CD4-positive, alpha-beta T cell treated with Interleukin-21 for 1 hour (primary cell): ENCODE measurements at regions not wholly inside any gene's neighbourhood (a gene's known extent, or its start where the extent isn't known, plus 50 kb on each side); places are given as distances from the start of the nearest gene placed in this dataset.
"Not testable (repeated sequence)": the region's sequence is repeated elsewhere in the genome, so short reads cannot be mapped to it uniquely, and the experiment has no call there.

Source experiments
- DNase-seq: peaks from one replicate; pipeline ENCODE4 v3.0.0-alpha.2; 2020

- DNase-seq: not testable (repeated sequence)
Observed at GRCh38 chr5:102154791-102155605, 141.1 kb downstream of the SLCO4C1 start.

DNA sequence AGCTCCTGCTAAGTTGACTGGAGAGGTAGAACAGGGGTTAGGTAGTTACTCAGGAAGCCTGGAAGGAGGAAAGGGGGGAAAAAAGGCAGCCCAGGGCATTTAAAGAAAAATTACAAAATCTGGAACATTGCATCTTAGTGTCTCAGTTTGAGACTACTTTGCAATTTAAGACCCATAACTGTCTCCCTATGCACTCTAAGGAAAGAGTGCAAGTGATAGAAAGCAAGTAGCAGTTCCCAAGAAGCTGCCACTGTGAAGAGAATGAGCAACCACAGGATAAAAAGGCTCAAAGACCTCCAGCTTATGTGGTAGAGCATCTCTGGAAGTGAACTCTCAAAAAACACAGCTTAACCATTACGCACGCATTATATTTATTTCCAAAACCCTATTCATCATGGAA, 141.8 kb downstream of the SLCO4C1 start:
- DNase-seq: no peak

DNA sequence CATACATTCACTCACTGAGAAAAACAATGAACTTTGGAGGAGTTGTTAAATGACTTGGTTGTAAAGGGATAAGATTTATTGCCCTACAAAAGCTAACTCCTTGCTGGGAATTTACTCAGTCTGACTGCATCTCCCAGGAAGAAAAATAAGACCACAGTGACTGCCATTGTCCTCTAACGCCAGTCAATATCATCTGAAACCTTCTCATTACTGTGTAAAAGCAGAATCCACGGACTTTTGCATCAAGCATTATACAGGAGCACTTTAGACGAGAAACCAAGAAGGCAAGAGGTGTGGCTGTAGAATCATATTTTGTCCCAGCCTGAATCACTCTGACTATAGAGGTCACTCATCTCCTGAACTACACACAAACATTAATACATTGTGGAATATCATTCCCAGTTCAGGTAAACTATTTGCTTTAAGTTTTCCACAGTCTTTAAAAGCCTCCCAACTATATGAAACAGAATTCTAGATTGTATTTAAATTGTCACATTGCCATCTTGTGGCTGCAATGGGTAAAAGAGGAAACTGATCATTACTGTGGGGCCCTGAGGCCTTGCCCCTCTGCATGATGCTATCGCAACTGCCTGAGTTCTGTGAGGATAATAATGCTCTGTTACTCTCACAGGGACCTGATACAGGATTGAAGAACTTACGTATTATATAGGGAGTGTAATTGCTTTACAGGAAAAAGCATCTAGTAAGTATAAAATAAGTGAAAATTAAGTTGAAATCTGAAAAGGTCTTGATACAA, 142.9 kb downstream of the SLCO4C1 start:
- DNase-seq: peak; percentile 7

GRCh38 chr5:102139029-102139428, 157.1 kb downstream of the SLCO4C1 start:
- DNase-seq: no peak

DNA sequence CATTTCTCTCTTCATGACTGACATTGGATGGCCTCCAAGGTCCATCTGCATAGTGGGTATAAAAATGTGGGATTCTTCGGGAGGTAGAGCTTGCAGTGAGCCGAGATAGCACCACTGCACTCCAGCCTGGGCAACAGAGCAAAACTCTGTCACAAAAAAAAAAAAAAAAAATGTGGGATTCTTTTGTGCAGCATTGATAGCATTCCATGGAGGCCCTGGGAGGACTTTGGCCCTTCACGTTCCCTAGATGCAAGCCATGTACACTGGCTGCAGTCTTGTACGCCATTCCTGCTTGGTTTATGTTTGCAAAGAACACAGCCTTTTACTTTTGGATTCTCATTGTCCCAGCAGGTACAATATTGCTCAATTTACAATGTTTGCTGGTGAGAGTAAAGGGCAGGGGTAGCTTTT, 157.8 kb downstream of the SLCO4C1 start:
- DNase-seq: no peak

- DNase-seq: no peak
Observed at GRCh38 chr5:102130890-102131289, 165.2 kb downstream of the SLCO4C1 start.

DNA sequence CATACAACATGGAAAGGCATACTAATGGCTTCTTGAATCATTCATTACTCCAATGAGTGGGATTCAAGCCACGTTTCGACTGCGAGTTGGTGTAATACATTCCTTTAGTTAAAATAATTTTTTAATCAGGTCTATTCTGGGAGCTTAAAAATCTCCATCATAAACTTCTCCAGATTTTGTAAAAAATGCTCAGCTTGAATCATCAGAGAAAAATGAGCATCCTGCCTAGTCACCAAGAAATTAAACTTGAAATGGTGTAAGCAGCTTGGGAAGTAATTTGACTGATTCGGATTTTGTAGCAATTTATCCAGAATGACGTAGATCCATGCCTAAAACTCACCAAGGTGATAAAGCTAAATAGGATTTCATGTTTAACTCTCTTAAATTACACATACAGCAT, 165.7 kb downstream of the SLCO4C1 start:
- DNase-seq: no peak

DNA sequence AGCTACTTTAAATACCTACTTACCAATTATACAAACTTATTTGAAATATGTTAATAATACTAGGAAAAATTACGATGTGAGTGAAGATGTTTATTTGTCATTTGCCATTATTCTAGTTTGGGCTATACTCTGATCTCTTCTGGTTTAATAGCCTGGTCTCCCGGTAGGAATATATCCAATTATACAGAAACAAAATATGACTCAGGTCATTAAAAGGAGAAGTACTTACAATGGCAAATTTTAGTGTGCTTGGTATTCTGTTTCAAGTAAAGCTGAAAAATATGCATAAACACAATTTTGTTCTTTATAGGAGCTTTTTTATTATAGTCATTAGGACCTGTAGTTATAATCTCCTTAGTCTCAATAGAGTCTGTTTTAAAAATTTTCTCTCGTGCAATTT, 176.8 kb downstream of the SLCO4C1 start:
- DNase-seq: no peak

DNA sequence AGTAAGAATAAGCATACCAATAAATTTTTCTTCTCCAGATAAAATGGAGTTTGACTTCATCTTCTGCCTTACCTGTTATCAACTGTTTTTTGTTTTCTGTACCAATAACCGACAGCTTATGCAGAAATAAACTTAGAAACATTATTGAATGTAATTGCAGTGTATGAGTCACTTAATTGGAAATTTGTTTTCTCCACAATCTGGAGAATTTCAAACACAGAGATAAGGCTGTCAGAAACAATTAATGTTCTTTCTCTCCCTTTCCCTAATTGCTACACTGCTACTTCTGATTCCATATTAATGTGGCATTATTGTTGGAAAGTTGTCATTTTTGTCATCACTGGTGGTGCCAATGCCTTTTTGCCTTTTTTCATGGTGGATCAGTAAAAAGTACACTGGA, 180.3 kb downstream of the SLCO4C1 start:
- no peak for DNase-seq

- no peak for DNase-seq
Observed at GRCh38 chr5:102114525-102115069, 181.5 kb downstream of the SLCO4C1 start.

DNA sequence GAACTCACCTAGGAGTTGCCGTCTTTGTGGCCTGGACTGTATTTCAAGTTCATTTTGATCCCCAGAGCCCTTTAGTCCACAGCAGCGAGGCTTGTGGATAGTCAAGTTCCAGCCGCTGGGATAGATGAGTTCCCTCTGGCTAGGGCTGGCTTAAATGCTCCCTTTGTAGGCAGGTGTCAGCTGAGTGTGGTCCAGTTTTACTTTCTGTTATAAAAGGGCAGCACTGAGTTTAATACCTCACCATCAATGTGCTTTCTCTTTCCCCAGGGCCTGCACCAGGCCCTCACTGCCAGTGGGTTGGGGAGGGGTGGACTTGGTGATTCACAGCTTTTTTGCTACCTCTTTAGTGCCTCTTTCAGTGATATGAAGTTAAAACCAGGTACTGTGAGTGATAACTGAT, 188.2 kb downstream of the SLCO4C1 start:
- DNase-seq: no peak

DNA sequence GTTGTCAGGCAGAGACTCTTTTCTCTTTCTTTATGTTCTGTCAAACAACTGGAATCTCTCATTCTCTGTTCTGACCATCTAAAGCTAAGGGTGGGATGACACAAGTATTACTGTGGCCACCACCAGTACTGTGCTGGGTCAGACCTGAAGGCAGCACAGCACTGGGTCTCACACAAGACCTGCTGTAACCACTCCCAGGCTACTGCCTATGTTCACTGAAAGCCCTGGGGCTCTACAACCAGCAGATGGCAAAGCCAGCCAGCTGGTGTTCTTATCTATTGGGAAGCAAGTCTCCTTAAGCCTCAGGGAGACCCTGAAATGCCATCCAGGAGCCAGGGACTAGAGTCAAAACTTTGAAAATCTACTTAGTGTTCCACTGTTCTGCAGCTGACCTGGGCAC, 189.5 kb downstream of the SLCO4C1 start:
- no peak for DNase-seq

DNA sequence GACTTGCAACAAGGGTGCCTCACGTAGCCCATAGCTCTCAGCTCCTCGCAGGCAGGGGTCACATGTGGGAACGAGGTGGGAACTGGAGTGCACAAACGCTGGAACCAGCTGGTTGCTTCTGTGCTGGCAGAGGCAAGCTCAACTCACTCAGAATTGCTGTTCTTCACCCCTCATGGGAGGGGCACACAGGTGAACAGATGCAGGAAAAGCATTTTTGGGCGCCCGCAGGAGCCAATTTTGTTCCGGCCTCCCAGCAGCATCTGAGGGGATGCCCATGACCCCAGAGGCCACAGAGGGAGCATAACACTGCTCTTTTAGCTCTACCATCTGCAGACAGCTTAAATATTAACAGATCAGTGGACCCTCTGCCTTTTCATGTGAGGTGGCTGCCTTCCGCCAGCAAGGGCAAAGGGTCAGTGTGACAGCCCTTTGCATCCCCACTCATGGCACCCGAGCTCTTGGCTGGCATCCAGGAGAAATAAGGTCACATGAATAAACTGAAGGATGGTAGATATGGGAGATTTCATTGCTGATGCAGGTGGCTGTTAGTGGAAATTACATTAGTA, 196.2 kb downstream of the SLCO4C1 start:
- no peak for DNase-seq

DNA sequence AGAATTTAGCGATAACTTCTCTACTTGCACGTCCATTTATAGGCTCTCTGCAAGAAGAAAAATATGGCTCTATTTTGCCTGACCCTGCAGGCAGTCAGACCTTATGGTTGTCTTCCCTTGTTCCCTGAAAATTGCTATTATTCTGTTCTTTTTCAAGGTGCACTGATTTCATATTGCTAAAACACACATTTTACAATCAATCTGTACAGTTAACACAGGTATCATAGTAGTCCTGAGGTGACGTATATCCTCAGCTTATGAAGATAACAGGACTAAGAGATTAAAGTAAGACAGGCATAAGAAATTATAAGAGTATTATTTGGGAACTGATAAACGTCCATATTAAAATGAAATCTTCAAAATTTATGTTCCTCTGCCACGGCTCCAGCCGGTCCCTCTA, 197.0 kb downstream of the SLCO4C1 start:
- DNase-seq: not testable (repeated sequence)

GRCh38 chr5:102098606-102099005, 197.5 kb downstream of the SLCO4C1 start:
- not testable (repeated sequence) for DNase-seq

DNA sequence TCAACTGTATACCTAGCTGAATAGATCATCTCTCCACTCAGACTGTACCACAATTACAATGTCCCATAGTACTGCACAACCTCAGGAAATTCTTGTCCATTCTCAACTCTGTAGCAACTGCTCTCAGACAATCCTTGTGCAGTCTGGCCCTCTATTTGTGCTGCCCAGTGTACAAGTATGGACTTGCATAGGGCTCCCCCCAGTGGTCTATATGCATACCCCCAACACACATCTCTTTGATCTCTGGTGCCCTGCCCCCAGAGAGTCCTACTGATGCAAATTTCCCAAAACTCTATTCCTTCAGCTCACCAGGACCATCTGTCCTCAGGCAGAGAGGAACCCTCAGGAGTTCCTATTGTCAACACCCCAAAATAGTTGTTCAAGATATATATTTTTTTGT, 205.3 kb downstream of the SLCO4C1 start:
- no peak for DNase-seq

- DNase-seq: no peak
Observed at GRCh38 chr5:102089883-102090282, 206.2 kb downstream of the SLCO4C1 start.

- no peak for DNase-seq
Observed at GRCh38 chr5:102087906-102088305, 208.2 kb downstream of the SLCO4C1 start.

- DNase-seq: no peak
Observed at GRCh38 chr5:102080288-102080687, 215.8 kb downstream of the SLCO4C1 start.

DNA sequence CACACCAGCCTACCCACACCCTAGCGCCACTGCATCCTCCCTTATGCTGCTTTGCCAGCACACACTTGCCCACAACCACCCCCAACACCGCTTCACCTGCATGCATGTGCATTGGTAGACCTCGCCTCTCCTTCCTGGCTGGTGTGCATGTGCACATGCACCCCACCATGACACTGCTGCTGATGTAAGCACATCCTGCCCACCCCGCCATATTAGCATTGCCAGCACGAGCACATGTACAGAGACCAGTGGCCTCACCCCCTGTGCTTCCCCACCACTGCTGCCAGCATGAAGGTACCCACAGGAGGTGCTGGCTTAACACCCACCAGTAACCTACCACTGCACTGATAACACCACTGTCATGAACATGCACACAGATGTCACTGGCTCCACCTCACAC, 218.2 kb downstream of the SLCO4C1 start:
- DNase-seq: no peak

DNA sequence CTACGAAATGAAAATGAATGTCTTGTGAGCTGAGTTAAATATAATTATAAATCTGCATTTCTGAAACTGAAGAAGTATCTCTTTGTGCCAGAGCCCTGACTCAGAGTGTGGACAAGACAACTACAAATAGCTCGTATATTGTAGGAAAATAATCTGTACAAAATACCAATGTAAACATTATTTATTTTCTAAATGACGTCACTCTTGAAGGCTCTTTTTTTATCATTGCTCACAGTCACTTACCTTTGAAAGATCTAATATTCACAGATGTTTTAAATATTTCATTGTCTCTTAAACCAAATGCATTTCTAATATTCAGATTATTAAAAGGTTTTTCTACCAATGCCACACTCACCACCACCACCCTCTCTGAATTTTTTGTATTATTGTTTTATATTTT, 226.1 kb downstream of the SLCO4C1 start:
- no peak for DNase-seq

DNA sequence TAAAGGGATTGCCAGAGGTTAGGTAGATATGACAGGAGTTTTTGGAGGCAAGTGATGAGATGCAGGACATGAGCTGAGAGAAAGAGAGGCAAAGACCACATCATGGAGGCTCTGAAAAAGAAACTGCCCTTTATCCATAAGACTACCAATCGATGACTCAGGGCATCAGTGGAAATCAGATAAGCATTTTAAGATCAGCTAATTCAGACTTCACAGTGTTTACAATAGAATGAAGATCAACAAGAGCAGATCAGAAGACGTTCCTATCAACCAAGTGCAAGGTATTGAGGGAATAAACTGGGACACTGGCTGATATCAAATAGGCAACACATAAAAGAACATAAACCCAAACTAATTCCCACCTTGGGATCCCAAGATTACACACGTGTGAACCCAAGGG, 227.2 kb downstream of the SLCO4C1 start:
- no peak for DNase-seq

DNA sequence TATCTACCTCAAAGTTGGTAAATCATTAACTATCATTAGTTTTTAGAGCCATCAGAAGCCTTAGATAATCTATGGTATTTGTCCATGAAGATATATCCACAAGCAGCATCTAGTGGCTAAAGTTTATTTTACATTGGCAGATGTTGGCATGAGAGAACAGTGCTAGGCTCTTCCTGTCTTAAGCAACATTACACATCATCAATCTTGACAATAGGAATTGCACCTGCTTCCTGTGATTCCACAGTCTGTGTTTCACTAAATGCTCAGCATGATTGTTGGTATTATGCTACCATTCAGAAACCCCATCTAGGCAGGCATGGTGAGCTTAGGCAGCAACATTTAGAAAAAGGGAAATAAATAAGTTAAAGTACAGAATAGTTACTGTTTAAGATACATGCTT, 246.6 kb downstream of the SLCO4C1 start:
- no peak for DNase-seq

- no peak for DNase-seq
Observed at GRCh38 chr5:102048940-102049339, 247.1 kb downstream of the SLCO4C1 start.
